ENCODE measurements at regions not wholly inside any gene's neighbourhood (a gene's known extent, or its start where the extent isn't known, plus 50 kb on each side); places are given as distances from the start of the nearest gene placed in this dataset.

- H3K9me3 Mint-ChIP-seq: peaks cover 11% of the 10 kb centered on the region
Observed at GRCh38 chr5:110996742-110997141, 74.8 kb upstream of the TSLP start.

GRCh38 chr5:111002036-111002435 is 69.5 kb upstream of the TSLP start:
- H3K36me3 Mint-ChIP-seq (ENCODE audit: low read depth): no peaks in the 10 kb centered on the region
- peaks cover 5% of the 10 kb centered on the region for H3K27me3 Mint-ChIP-seq (ENCODE audit: low read depth, poor library complexity)
- no peaks in the 10 kb centered on the region for H3K4me1 Mint-ChIP-seq
- H3K9me3 Mint-ChIP-seq: peaks cover 5% of the 10 kb centered on the region
- no peak overlapping the region for H3K27ac Mint-ChIP-seq
- no peak for DNase-seq
- no peak for TF ChIP-seq CTCF (IDR thresholded peaks at IDR 0.05)
- no peak overlapping the region for H3K4me3 Mint-ChIP-seq

More at GRCh38 chr5:110996742-110997141, 74.8 kb upstream of the TSLP start:
- Mint-ChIP-seq H3K4me1 (no peaks in the 10 kb centered on the region), H3K27me3 (ENCODE audit: low read depth, poor library complexity) (peaks cover 5% of the 10 kb centered on the region), H3K27ac (no peak overlapping the region), H3K36me3 (ENCODE audit: low read depth) (no peaks in the 10 kb centered on the region), H3K4me3 (no peak overlapping the region)
- no peak for TF ChIP-seq CTCF (IDR thresholded peaks at IDR 0.05)
- DNase-seq: no peak

DNA sequence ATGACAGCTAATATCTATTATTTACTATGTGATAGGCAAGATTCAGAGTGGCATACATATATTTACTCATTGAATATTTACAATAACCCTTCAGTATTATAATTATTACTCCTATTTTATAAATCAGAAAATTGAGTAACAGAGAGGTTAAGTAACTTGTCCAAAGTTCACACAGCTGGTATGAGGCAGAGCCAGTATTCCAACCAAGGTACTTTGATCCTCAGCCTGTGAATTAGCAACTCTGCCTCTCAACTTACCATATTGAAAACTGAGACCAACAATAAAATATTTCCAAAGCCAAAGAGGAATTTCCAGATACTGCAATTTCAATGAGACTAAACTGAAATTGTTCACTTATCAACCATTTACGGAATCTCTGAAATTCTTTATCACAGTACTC is 67.9 kb upstream of the TSLP start:
- no peak for TF ChIP-seq CTCF (IDR thresholded peaks at IDR 0.05)
- H3K4me3 Mint-ChIP-seq: no peak overlapping the region
- H3K27ac Mint-ChIP-seq: no peak overlapping the region
- peaks cover 5% of the 10 kb centered on the region for H3K9me3 Mint-ChIP-seq
- no peak for DNase-seq
- H3K36me3 Mint-ChIP-seq (ENCODE audit: low read depth): no peaks in the 10 kb centered on the region
- H3K27me3 Mint-ChIP-seq (ENCODE audit: low read depth, poor library complexity): peaks cover 5% of the 10 kb centered on the region
- H3K4me1 Mint-ChIP-seq: no peaks in the 10 kb centered on the region

DNA sequence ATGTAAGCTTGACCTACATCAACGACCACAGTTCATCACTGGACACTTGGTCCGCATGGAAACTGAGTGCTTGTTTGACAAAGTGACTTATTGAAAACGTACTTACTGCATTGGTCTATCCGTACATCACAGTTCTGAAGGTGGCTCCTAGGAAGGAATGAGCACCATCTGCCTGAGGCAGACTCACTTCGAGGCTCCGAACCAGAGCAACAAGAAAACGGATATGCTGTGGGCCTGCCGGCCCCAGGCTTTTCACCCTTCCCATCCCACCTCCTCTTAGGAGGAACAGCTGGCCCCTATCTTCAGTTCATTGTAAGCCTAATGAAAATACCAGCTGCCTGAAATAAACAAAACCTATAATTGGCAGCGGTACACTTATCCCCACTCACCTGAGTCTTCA is 67.2 kb upstream of the TSLP start:
- no peaks in the 10 kb centered on the region for H3K36me3 Mint-ChIP-seq (ENCODE audit: low read depth)
- no peak for TF ChIP-seq CTCF (IDR thresholded peaks at IDR 0.05)
- H3K27ac Mint-ChIP-seq: no peak overlapping the region
- no peaks in the 10 kb centered on the region for H3K4me1 Mint-ChIP-seq
- no peak for DNase-seq
- H3K4me3 Mint-ChIP-seq: no peak overlapping the region
- peaks cover 5% of the 10 kb centered on the region for H3K9me3 Mint-ChIP-seq
- peaks cover 7% of the 10 kb centered on the region for H3K27me3 Mint-ChIP-seq (ENCODE audit: low read depth, poor library complexity)

DNA sequence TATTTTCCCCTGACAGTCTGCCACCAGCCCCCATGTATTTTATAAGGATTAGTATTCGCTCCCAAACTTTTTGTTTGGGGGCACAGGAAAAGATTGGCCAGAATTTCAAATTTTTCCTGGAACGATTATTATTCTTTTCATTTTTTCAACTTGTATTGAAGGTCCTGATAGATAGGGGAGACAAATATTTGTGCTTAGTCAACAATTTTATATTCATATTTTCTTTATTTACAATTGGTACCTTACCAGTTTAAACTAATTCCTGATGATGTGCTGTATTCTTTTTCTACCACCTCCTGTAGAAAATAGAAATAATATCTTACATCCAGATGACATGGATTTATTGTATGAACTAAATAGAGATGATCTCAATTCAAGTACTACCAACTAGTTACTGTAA is 60.7 kb upstream of the TSLP start:
- DNase-seq: no peak
- H3K27me3 Mint-ChIP-seq (ENCODE audit: low read depth, poor library complexity): peaks cover 19% of the 10 kb centered on the region
- H3K4me3 Mint-ChIP-seq: no peak overlapping the region
- no peaks in the 10 kb centered on the region for H3K36me3 Mint-ChIP-seq (ENCODE audit: low read depth)
- no peak for TF ChIP-seq CTCF (IDR thresholded peaks at IDR 0.05)
- no peaks in the 10 kb centered on the region for H3K9me3 Mint-ChIP-seq
- no peaks in the 10 kb centered on the region for H3K4me1 Mint-ChIP-seq
- H3K27ac Mint-ChIP-seq: no peak overlapping the region

DNA sequence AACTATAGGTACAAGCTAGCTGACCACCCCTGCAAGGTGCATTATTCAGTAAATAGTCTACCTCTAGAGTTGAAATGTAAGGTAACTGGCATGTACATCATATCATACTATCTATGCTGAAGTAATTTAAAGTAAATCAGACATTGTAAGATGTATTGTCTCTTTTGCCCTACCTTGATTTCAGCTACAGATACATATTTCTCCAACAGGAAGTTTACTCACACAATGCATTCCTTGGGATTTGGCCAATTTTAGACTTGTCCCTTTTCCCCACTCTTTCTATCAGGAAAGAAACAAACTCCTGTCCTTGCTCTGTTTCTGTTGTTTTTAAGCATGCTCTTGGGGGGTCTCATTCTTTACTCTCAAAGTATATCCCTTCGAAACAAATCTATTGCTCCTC is 58.5 kb upstream of the TSLP start:
- no peak overlapping the region for H3K4me3 Mint-ChIP-seq
- no peak for DNase-seq
- TF ChIP-seq CTCF (IDR thresholded peaks at IDR 0.05): no peak
- no peaks in the 10 kb centered on the region for H3K4me1 Mint-ChIP-seq
- no peaks in the 10 kb centered on the region for H3K9me3 Mint-ChIP-seq
- no peaks in the 10 kb centered on the region for H3K36me3 Mint-ChIP-seq (ENCODE audit: low read depth)
- H3K27me3 Mint-ChIP-seq (ENCODE audit: low read depth, poor library complexity): peaks cover 24% of the 10 kb centered on the region
- no peak overlapping the region for H3K27ac Mint-ChIP-seq

All from nephron progenitor cell (in vitro differentiated cells).